ENCODE measurements at regions not wholly inside any gene's neighbourhood (a gene's known extent, or its start where the extent isn't known, plus 50 kb on each side); places are given as distances from the start of the nearest gene placed in this dataset.

DNA sequence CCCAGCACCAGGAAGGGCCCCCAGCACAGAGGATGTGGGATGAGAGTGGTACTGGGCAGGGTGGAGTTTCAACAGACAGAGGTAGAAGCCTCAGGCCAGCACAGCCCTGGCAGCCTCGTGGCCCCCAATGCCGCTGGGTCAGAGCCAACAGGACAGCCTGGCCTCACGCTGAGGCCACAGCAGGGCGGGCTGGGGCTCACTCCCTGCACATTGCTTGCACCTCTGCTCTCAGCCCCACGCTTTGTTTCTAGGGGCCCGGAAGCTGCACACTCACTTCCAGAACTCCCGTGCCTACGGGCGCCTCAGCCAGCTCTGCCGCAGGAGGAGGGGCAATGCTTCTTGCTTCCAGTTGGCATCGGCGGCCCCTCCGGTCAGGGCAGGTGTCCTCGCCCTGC, 72.9 kb downstream of the SIK1 start:
- no peak overlapping the region for H2AFZ ChIP-seq (replicated peaks)
- Mint-ChIP-seq H3K27ac (no peak overlapping the region), H3K9me3 (no peaks in the 10 kb centered on the region), H3K4me3 (no peak overlapping the region), H3K27me3 (ENCODE audit: insufficient read depth, low read depth) (peaks cover 15% of the 10 kb centered on the region), H3K36me3 (no peaks in the 10 kb centered on the region), H3K4me1 (peaks cover 39% of the 10 kb centered on the region)
- H3K27ac ChIP-seq: no peak overlapping the region
- H3K79me2 ChIP-seq (ENCODE audit: low read depth): no peaks in the 10 kb centered on the region
- no peak overlapping the region for H3K9ac ChIP-seq
- no peaks in the 10 kb centered on the region for H3K27me3 ChIP-seq
- H3K4me2 ChIP-seq: no peak overlapping the region
- H3K4me3 ChIP-seq: no peak overlapping the region
- H3K36me3 ChIP-seq: no peaks in the 10 kb centered on the region
- H3K4me1 ChIP-seq: no peaks in the 10 kb centered on the region
- H4K20me1 ChIP-seq (ENCODE audit: low read depth): no peaks in the 10 kb centered on the region
- no peaks in the 10 kb centered on the region for H3K9me3 ChIP-seq (ENCODE audit: low read depth)
- TF ChIP-seq EZH2phosphoT487 (IDR thresholded peaks at IDR 0.05) (no peak), EZH2 (IDR thresholded peaks at IDR 0.05) (no peak)
- TF ChIP-seq, protein P1, sequence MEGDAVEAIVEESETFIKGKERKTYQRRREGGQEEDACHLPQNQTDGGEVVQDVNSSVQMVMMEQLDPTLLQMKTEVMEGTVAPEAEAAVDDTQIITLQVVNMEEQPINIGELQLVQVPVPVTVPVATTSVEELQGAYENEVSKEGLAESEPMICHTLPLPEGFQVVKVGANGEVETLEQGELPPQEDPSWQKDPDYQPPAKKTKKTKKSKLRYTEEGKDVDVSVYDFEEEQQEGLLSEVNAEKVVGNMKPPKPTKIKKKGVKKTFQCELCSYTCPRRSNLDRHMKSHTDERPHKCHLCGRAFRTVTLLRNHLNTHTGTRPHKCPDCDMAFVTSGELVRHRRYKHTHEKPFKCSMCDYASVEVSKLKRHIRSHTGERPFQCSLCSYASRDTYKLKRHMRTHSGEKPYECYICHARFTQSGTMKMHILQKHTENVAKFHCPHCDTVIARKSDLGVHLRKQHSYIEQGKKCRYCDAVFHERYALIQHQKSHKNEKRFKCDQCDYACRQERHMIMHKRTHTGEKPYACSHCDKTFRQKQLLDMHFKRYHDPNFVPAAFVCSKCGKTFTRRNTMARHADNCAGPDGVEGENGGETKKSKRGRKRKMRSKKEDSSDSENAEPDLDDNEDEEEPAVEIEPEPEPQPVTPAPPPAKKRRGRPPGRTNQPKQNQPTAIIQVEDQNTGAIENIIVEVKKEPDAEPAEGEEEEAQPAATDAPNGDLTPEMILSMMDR (IDR thresholded peaks at IDR 0.05): no peak
- no peak for DNase-seq (ENCODE audit: low spot score)
- no peaks in the 10 kb centered on the region for H3F3A ChIP-seq (ENCODE audit: low read depth)

DNA sequence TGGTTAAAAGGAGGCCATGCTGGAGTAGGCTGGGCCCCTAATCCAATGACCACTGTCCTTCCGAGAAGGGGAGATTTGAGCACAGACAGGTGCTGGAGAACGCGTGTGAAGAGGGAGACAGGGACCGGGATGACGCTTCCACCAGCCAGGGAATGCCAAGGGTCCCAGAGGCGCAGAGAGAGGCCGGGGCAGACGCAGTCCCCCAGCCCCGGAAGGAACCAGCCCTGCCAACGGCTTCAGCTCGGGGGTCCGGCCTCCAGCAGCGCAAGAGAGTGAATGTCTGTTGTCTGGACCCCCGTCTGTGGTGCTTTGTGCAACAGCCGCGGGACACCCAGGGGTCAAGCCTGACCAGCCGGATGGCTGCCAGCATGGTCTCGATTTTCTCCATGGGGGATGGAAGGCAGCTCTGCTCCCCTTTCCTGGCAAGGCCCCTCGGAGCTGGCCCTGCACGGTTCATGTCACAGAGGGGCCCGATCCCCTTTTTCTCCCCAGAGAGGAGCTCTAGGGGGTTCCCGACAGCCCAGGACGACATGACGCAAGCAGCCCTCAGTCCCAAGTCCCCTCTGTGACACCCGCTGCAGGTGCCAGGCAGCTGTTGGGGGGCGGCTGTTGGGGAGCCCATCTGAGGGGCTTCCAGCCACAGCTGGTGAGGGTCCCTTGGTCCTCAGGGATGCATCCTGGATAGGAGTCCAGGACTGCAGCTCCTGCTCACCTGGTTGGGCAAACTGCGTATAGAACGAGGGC, 73.5 kb downstream of the SIK1 start:
- H3K27me3 Mint-ChIP-seq (ENCODE audit: insufficient read depth, low read depth): peaks cover 15% of the 10 kb centered on the region
- Histone ChIP-seq H3K9ac (no peak overlapping the region), H3F3A (ENCODE audit: low read depth) (no peaks in the 10 kb centered on the region), H3K27ac (no peak overlapping the region), H2AFZ (replicated peaks) (no peak overlapping the region), H3K9me3 (ENCODE audit: low read depth) (no peaks in the 10 kb centered on the region), H3K36me3 (no peaks in the 10 kb centered on the region), H3K4me3 (no peak overlapping the region), H3K4me1 (no peaks in the 10 kb centered on the region), H3K4me2 (no peak overlapping the region), H3K27me3 (no peaks in the 10 kb centered on the region), H3K79me2 (ENCODE audit: low read depth) (no peaks in the 10 kb centered on the region), H4K20me1 (ENCODE audit: low read depth) (no peaks in the 10 kb centered on the region)
- H3K4me1 Mint-ChIP-seq: peaks cover 41% of the 10 kb centered on the region
- no peak for TF ChIP-seq EZH2phosphoT487 (IDR thresholded peaks at IDR 0.05)
- no peak for TF ChIP-seq EZH2 (IDR thresholded peaks at IDR 0.05)
- TF ChIP-seq, protein P1 (IDR thresholded peaks at IDR 0.05): no peak
- no peak for DNase-seq (ENCODE audit: low spot score)
- H3K9me3 Mint-ChIP-seq: no peaks in the 10 kb centered on the region
- H3K36me3 Mint-ChIP-seq: no peaks in the 10 kb centered on the region
- no peak overlapping the region for H3K4me3 Mint-ChIP-seq
- H3K27ac Mint-ChIP-seq: peak overlapping the region; percentile 47

DNA sequence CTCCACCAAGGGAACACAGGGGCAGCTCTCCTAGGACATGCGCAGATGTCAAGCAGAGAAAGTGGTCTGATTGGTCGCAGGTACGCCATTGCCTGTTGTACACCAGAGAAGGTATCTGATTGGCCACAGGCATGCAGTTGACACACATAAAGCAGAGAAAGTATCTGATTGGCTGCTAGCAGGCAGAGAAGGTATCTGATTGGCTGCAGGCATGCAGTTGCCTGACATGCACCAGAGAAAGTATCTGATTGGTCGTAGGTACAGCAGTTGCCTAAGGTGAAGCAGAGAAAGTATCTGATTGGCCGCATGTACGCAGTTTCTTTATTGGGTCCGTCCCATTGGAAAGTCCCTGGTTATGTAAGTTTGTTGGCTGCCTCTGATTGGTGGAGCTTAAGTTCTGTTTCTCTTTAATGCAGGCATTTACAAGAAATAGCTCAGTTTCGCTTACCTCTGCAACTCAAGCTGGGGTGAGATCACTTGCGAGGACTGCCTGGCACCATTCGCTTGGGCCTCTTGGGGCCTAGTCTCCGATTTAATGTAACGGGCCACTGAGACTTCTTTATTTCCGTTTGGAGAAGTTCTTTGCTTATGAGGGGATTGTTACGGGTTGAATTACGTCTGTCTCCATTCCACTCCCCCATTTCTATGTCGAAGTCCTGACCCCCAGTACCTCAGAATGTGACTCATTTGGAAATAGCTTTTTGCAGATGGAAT, 74.2 kb downstream of the SIK1 start:
- peak overlapping the region; percentile 78 for H3K27ac Mint-ChIP-seq

More for the DNA sequence above, 74.2 kb downstream of the SIK1 start:
- H3K9me3 Mint-ChIP-seq: no peaks in the 10 kb centered on the region
- TF ChIP-seq EZH2 (IDR thresholded peaks at IDR 0.05) (no peak), EZH2phosphoT487 (IDR thresholded peaks at IDR 0.05) (no peak)
- TF ChIP-seq, protein P1 (IDR thresholded peaks at IDR 0.05): no peak
- H3K27me3 Mint-ChIP-seq (ENCODE audit: insufficient read depth, low read depth): peaks cover 15% of the 10 kb centered on the region
- H3K4me3 Mint-ChIP-seq: peak overlapping the region; percentile 38
- DNase-seq (ENCODE audit: low spot score): no peak
- Histone ChIP-seq H3K9ac (no peak overlapping the region), H3K9me3 (ENCODE audit: low read depth) (no peaks in the 10 kb centered on the region), H3K4me3 (no peak overlapping the region), H3K4me1 (no peaks in the 10 kb centered on the region), H3F3A (ENCODE audit: low read depth) (no peaks in the 10 kb centered on the region), H2AFZ (replicated peaks) (no peak overlapping the region), H3K79me2 (ENCODE audit: low read depth) (no peaks in the 10 kb centered on the region), H4K20me1 (ENCODE audit: low read depth) (no peaks in the 10 kb centered on the region), H3K36me3 (no peaks in the 10 kb centered on the region), H3K4me2 (no peak overlapping the region), H3K27me3 (no peaks in the 10 kb centered on the region), H3K27ac (no peak overlapping the region)
- H3K36me3 Mint-ChIP-seq: no peaks in the 10 kb centered on the region
- peaks cover 34% of the 10 kb centered on the region for H3K4me1 Mint-ChIP-seq
